ENCODE measurements at regions not wholly inside any gene's neighbourhood (a gene's known extent, or its start where the extent isn't known, plus 50 kb on each side); places are given as distances from the start of the nearest gene placed in this dataset.
A peak's percentile ranks its signal among the peaks of the same experiment; 100 is the strongest.

DNA sequence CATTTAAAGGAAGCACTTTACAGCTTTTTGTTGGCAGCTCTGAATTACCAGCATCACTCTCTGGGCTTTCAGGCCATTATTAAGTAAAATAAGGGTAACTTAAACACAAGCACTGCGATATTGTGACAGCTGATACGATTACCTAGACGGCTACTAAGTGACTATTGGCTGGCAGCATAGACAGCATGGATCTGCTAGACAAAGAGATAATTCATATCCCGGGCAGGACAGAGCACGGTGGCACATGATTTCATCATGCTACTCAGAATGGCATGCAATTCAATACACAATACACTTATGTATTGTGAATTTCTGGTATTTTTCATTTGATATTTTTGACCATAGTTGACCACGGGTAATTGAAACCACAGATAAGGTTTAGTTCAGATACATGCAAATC is 522.0 kb upstream of the LRRN3 start:
- in situ Hi-C loops (cut with MboI; ENCODE audit: low sequenced_read_pairs) = no loop called here
- no peak for DNase-seq (ENCODE audit: low spot score in 2 of 2)

DNA sequence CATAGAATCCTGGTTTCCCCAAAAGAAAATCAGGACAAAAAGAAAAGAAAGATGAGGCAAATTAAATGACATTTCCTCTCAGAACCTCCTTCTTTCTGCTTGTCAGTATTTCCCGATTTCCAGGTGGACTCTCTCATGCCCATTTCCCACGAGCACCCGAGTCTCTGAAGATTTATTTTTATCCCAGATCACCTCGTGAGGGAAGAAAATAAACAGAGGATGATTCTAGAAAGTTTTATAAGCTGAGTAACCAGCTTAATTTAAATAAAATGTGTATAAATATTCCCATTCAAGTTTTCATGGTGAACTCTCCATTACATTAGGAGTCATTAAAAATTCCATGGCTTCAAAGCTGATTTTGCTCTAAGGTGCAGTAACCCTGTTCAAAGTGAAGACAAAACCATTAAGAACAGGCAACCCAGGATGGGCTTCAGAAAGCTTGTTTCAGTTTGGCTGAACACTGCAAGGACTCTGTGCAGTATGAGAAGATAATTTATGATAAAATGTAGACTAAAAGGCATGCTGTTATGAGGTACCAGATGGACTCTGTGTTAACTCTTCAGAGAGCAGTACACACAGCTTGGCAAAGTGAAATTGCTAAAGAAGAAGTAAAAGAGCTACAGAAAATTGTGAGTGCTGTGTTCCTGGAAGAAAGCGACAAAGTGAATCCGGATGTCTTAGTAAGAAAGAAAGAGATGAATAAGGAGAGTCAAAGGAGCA is 521.3 kb upstream of the LRRN3 start:
- no peak for DNase-seq (ENCODE audit: low spot score in 2 of 2)
- no peak overlapping the region for H3K4me3 ChIP-seq
- in situ Hi-C loops (cut with MboI; ENCODE audit: low sequenced_read_pairs) = no loop called here
- no peaks in the 10 kb centered on the region for H3K27me3 ChIP-seq (ENCODE audit: low read depth)
- H3K9me3 ChIP-seq = no peaks in the 10 kb centered on the region
- no peaks in the 10 kb centered on the region for H3K36me3 ChIP-seq (replicated peaks)
- H3K4me1 ChIP-seq = no peaks in the 10 kb centered on the region

More for the DNA sequence above, 522.0 kb upstream of the LRRN3 start:
- no peaks in the 10 kb centered on the region for H3K4me1 ChIP-seq
- no peaks in the 10 kb centered on the region for H3K27me3 ChIP-seq (ENCODE audit: low read depth)
- no peak overlapping the region for H3K4me3 ChIP-seq
- H3K9me3 ChIP-seq = no peaks in the 10 kb centered on the region
- H3K36me3 ChIP-seq (replicated peaks) = no peaks in the 10 kb centered on the region

DNA sequence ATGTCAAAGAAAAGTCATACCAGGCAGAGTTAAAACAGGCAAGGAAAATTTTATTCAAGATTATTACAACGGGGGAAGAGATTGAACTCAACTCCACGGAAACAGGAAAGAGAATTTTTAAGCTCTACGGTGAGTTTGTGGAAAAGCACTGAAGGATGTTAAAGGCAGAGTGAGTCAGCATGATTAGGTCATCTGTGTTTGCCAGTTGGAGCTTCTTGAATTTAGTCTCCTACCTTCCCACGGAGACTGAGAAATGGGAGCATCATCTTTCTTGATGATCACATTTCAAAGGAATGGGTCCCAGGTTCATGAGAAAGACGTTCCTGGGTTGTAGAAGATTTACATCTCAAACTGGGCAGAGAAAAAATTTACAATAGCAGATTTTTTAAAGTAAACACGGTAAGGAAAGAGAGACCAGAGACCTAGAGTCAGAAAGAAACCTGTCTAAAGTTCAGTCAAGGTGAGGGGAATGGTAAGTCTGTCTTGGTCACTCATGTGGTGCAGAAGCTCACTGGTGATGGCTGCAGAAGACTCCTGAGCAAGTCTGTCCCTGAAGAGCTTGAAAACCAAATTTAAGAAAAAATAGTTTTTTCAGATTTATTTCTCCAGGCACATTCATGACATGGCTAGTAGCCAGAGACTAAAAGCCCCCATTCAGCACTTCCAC is 516.9 kb upstream of the LRRN3 start:
- Histone ChIP-seq H3K27me3 (ENCODE audit: low read depth) (no peaks in the 10 kb centered on the region), H3K4me3 (no peak overlapping the region), H3K4me1 (no peaks in the 10 kb centered on the region), H3K9me3 (no peaks in the 10 kb centered on the region), H3K36me3 (replicated peaks) (no peaks in the 10 kb centered on the region)
- DNase-seq (ENCODE audit: low spot score in 2 of 2) = no peak
- in situ Hi-C loops (cut with MboI; ENCODE audit: low sequenced_read_pairs) = no loop called here

DNA sequence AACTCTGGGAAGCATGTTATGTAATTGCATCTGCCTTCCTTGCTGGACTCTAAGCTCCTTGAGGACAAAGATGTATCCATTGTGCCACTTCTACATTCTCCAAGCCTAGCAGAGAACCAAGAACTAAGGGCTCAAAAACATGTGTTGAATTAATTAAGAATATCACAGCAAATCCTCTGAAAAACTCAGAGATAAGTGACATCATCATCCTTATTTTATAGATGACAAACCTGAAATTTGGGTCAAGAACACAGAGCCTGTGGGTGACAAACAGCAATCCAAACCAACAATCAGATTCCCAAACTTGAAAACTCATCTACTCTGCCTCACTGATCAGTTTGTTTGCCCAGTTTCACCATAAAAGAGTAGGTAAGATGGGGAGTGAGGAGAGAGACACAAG is 503.6 kb upstream of the LRRN3 start:
- no peak for DNase-seq (ENCODE audit: low spot score in 2 of 2)
- Histone ChIP-seq H3K9me3 (peaks cover 2% of the 10 kb centered on the region), H3K36me3 (replicated peaks) (no peaks in the 10 kb centered on the region), H3K4me3 (no peak overlapping the region), H3K27me3 (ENCODE audit: low read depth) (no peaks in the 10 kb centered on the region), H3K4me1 (no peaks in the 10 kb centered on the region)
- in situ Hi-C loops (cut with MboI; ENCODE audit: low sequenced_read_pairs) = no loop called here

DNA sequence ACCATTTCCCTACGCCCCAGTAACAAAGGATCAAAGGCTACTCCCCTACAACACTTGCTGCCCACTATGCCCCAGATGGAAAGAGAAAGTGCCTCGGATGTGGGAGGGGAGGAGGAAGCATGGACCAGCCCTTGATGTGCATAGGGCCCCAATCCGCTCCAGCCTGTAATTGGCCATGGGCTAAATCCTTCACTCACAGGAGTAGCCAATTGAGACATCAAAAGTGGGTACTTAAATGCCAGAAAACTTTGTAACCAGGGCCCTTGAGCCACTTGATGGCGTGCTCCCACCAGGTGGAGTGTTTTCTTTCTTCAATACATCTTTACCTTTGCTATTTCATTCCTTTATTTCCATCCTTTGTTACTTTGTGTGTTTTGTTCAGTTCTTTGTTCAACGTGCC is 500.5 kb upstream of the LRRN3 start:
- H3K4me3 ChIP-seq = no peak overlapping the region
- in situ Hi-C loops (cut with MboI; ENCODE audit: low sequenced_read_pairs) = no loop called here
- H3K36me3 ChIP-seq (replicated peaks) = no peaks in the 10 kb centered on the region
- H3K27me3 ChIP-seq (ENCODE audit: low read depth) = no peaks in the 10 kb centered on the region
- H3K9me3 ChIP-seq = peaks cover 2% of the 10 kb centered on the region
- DNase-seq (ENCODE audit: low spot score in 2 of 2) = peak in 1 of 2 experiments; percentile 7
- H3K4me1 ChIP-seq = no peaks in the 10 kb centered on the region

DNA sequence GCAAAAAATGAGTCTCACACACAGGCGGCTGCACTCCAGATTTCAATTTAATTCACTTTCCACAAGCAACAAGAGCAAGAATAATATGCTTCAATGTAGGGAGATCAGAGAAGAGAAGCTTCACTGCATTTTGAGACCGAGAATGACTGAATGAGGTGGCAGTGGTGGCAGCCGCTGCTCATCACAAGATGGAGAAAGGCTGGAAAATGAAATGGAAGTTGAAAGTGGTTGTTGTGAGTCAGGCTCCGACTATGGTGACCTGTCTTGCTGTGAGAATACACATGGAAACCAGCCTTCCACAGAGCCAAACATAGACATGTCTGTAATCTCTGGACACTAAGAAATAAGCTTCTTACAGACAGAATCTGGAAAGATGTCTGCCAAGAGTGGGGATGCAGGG is 499.6 kb upstream of the LRRN3 start:
- Histone ChIP-seq H3K27me3 (ENCODE audit: low read depth) (no peaks in the 10 kb centered on the region), H3K9me3 (peaks cover 2% of the 10 kb centered on the region; the same call in 1 of the 2 replicates), H3K4me1 (no peaks in the 10 kb centered on the region), H3K36me3 (replicated peaks) (no peaks in the 10 kb centered on the region), H3K4me3 (no peak overlapping the region)
- DNase-seq (ENCODE audit: low spot score in 2 of 2) = no peak
- in situ Hi-C loops (cut with MboI; ENCODE audit: low sequenced_read_pairs) = no loop called here

DNA sequence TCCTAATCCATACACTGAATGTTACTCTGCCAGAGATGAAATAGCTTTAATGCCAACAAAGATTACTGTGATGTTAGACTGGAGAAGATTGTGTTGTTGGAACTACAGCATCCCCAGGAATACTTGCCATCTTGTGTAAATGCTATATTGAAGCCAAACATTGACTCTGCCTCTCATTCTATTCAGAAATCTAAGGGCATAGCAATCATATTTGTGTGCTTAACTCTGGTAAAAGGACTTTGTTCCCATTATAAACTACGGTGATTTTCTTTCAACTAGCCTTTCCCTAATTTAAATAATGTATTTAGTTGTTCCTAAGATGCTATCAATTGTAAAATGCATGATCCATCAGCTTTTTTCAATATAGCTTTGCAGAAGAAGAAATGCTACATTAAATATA is 498.4 kb upstream of the LRRN3 start:
- DNase-seq (ENCODE audit: low spot score in 2 of 2) = no peak
- no peaks in the 10 kb centered on the region for H3K27me3 ChIP-seq (ENCODE audit: low read depth)

DNA sequence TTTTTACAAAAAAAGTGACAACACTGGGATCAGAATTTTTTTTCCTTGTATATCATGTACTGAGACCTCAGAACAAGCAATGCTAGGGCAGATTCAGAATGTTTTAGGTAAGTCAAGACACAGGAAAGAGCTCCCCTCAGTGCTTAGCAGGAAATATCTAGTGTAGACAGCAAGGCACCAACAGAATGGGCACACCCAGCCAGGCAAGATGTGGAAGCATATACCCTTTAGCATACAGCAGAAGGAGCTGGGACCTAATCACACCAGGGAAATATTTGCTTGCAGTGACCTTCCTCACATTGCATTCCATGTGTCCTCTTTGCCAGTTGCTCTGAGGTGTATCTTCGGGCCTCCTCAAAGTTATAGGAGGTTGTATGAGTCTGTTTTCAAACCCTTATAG is 497.6 kb upstream of the LRRN3 start:
- H3K4me3 ChIP-seq = no peak overlapping the region
- DNase-seq (ENCODE audit: low spot score in 2 of 2) = no peak
- H3K9me3 ChIP-seq = no peaks in the 10 kb centered on the region
- no peaks in the 10 kb centered on the region for H3K4me1 ChIP-seq
- no peaks in the 10 kb centered on the region for H3K36me3 ChIP-seq (replicated peaks)
- in situ Hi-C loops (cut with MboI; ENCODE audit: low sequenced_read_pairs) = no loop called here
- no peaks in the 10 kb centered on the region for H3K27me3 ChIP-seq (ENCODE audit: low read depth)

More for the DNA sequence above, 498.4 kb upstream of the LRRN3 start:
- no peaks in the 10 kb centered on the region for H3K9me3 ChIP-seq
- H3K36me3 ChIP-seq (replicated peaks) = no peaks in the 10 kb centered on the region
- in situ Hi-C loops (cut with MboI; ENCODE audit: low sequenced_read_pairs) = no loop called here
- H3K4me3 ChIP-seq = no peak overlapping the region
- H3K4me1 ChIP-seq = no peaks in the 10 kb centered on the region

DNA sequence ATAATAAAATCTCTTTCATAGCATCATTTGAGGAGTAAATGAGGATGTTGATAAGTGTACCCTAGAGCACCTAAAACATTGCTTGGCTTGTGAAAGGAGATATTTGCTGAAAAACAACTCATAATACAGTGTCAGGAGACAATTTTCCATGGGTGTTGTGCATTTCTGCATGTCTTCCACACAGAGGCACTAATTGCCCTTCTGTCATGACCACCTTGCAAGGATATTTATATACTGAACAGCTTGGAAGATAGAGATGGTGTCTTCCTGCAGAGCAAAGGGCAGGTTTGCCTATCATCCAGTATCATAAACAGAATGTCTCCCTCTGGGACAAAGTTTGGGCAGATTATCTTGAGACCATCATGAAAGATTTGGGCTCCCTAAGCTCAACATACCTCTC is 495.2 kb upstream of the LRRN3 start:
- H3K4me1 ChIP-seq = peaks cover 3% of the 10 kb centered on the region; the same call in 1 of the 2 replicates
- H3K36me3 ChIP-seq (replicated peaks) = no peaks in the 10 kb centered on the region
- no peak overlapping the region for H3K4me3 ChIP-seq
- no peaks in the 10 kb centered on the region; the same call in 1 of the 2 replicates for H3K27me3 ChIP-seq (ENCODE audit: low read depth)
- peak in 1 of 2 experiments; percentile 30 for DNase-seq (ENCODE audit: low spot score in 2 of 2)
- in situ Hi-C loops (cut with MboI; ENCODE audit: low sequenced_read_pairs) = no loop called here
- H3K9me3 ChIP-seq = no peaks in the 10 kb centered on the region

DNA sequence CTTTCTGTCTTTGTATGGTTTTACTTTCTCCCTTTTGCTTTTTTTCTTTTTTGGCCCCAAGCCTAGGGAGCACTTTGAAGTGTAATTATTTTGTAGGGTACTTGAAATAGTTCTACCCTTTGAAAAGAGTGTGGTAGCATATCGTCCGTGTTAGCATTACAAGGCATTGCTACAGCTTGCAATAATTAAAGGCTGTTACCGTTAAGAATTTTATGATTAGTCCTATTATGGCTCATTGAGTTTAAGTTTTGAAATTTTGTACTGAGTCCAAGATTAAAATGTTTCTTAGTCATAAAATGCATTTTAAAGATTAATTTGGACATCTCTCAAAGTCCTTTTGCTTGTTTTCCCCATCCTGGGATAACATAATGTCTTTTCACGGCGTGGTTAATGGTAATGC is 490.0 kb upstream of the LRRN3 start:
- peak; percentile 16 to 62 for DNase-seq (ENCODE audit: low spot score in 2 of 2)
- in situ Hi-C loops (cut with MboI; ENCODE audit: low sequenced_read_pairs) = no loop called here
- no peaks in the 10 kb centered on the region; the same call in 1 of the 2 replicates for H3K27me3 ChIP-seq (ENCODE audit: low read depth)
- peaks cover 11% of the 10 kb centered on the region for H3K4me1 ChIP-seq
- H3K9me3 ChIP-seq = no peaks in the 10 kb centered on the region; the same call in 1 of the 2 replicates
- H3K36me3 ChIP-seq (replicated peaks) = no peaks in the 10 kb centered on the region
- no peak overlapping the region for H3K4me3 ChIP-seq

DNA sequence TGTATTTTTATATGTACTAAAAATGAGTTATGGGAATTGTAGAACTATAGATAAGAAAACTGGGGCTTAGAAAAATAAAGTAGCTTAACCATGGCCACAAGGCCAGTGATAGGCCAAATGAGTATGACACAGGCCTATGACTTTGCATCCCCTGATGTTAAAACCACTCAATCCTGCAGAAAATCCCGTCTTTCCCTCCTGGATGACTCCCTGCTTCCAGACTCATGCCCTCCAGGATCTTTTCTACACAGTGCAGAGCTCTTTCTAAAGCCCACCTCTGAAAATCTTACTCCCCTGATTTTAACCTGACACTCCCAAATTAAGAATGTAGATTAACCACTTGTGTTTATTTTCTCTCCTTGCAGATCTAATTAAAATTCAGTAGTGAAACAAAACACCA is 489.2 kb upstream of the LRRN3 start:
- H3K9me3 ChIP-seq = no peaks in the 10 kb centered on the region; the same call in 1 of the 2 replicates
- H3K4me1 ChIP-seq = peaks cover 11% of the 10 kb centered on the region
- H3K27me3 ChIP-seq (ENCODE audit: low read depth) = no peaks in the 10 kb centered on the region; the same call in 1 of the 2 replicates
- no peaks in the 10 kb centered on the region for H3K36me3 ChIP-seq (replicated peaks)
- DNase-seq (ENCODE audit: low spot score in 2 of 2) = no peak
- in situ Hi-C loops (cut with MboI; ENCODE audit: low sequenced_read_pairs) = no loop called here
- no peak overlapping the region for H3K4me3 ChIP-seq

DNA sequence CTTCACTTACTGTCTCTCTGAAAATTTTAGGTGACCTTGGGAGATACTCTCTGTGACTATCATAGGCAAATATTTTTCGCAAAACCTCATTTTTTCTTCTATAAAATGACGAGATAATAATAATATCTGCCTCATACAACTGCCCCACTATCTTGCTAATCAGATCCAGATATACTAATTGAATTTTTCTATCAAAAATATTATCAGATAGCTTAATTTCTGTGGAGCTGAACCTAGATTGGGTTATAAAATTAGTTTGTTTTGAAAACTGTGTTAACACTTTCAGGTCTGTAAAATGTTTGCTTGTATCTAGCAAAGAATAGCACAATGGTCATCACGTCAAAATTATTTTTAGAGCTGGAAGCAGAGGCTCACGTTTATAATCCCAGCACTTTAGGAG is 486.7 kb upstream of the LRRN3 start:
- Histone ChIP-seq H3K27me3 (ENCODE audit: low read depth) (no peaks in the 10 kb centered on the region; the same call in 1 of the 2 replicates), H3K4me1 (peaks cover 11% of the 10 kb centered on the region), H3K4me3 (no peak overlapping the region), H3K36me3 (replicated peaks) (no peaks in the 10 kb centered on the region), H3K9me3 (no peaks in the 10 kb centered on the region; the same call in 1 of the 2 replicates)
- no peak for DNase-seq (ENCODE audit: low spot score in 2 of 2)
- in situ Hi-C loops (cut with MboI; ENCODE audit: low sequenced_read_pairs) = no loop called here

DNA sequence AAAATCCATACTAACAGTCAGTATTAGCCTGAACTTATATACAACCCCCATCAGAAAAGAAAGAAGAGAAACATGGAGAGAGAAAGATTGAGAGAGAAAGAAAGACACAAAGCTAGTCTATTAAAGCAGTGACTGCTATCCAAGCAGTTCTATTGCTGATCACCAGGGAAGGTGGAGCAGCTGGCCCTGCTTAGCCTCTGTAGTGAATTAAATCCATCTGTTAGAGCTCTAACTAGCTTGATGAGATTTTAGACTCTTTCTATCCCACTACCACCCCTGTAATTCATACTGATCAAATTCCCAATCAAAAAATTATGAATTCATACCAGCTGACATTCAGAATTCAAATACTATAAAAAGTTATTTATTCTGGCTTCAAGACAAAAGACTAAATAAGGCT is 486.0 kb upstream of the LRRN3 start:
- peaks cover 11% of the 10 kb centered on the region for H3K4me1 ChIP-seq
- DNase-seq (ENCODE audit: low spot score in 2 of 2) = no peak
- no peaks in the 10 kb centered on the region; the same call in 1 of the 2 replicates for H3K9me3 ChIP-seq
- H3K36me3 ChIP-seq (replicated peaks) = no peaks in the 10 kb centered on the region
- in situ Hi-C loops (cut with MboI; ENCODE audit: low sequenced_read_pairs) = no loop called here
- H3K27me3 ChIP-seq (ENCODE audit: low read depth) = no peaks in the 10 kb centered on the region; the same call in 1 of the 2 replicates
- no peak overlapping the region for H3K4me3 ChIP-seq

DNA sequence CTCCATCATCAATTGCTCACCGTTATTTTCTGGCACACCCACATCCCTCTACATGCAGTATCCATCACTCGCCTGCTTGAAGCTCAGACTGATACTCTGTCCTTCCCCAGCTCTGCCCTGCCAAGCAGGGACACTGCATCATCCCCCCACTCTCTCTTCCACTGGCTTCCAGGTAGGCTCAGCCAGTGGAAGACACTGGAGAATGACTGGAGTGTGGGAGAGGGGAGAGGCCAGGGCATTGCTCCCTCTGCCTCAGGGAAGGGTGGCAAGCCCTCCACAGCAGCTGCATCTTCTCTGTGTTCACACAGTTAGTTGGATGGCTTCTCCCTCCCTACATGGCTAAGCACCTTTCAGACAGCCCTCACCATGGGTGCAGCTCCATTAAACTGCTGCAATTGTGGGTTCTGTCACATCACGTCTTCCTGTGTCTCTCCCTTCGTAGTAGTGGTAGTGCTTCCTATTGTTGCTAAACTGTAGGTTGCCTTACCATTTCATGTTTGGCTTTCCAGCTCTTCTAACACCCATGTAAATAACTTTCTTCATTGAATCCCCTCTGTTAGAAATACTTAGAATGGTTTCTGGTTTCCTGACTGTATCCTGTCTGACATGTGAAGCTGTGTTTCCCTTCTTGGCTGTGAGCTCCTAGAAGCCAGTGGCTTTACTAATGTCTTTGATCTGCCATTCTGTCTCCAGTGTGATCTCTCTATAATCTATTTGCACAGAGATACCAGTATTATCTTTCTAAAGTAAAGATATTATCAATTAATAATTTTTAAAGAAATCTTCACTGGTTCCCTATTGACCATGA is 483.7 kb upstream of the LRRN3 start:
- DNase-seq (ENCODE audit: low spot score in 2 of 2) = no peak
- in situ Hi-C loops (cut with MboI; ENCODE audit: low sequenced_read_pairs) = no loop called here
- Histone ChIP-seq H3K27me3 (ENCODE audit: low read depth) (no peaks in the 10 kb centered on the region), H3K4me3 (no peak overlapping the region), H3K36me3 (replicated peaks) (no peaks in the 10 kb centered on the region), H3K9me3 (no peaks in the 10 kb centered on the region; the same call in 1 of the 2 replicates), H3K4me1 (no peaks in the 10 kb centered on the region)
